Central memory CD8-positive, alpha-beta T cell (primary cell): ENCODE measurements at regions not wholly inside any gene's neighbourhood (a gene's known extent, or its start where the extent isn't known, plus 50 kb on each side); places are given as distances from the start of the nearest gene placed in this dataset.
"Not testable (repeated sequence)": the region's sequence is repeated elsewhere in the genome, so short reads cannot be mapped to it uniquely, and the experiment has no call there.

Source experiments
- ATAC-seq: fragments of 150-1000 bp; cut with Tn5 transposase; replicated peaks from 2 replicates; pipeline ENCODE4 v1.10.0; 2022; ENCODE audit warnings: mild to moderate bottlenecking, moderate FRiP score, moderate number of reproducible peaks; ENCODE audit not compliant: poor library complexity, severe bottlenecking; ENCODE audit errors: extremely low read depth
- DNase-seq, 2 donors: peaks; one replicate each; pipeline ENCODE4 v3.0.0; 2021; ENCODE audit warnings: low spot score in 2 of 2
- H3K27ac Mint-ChIP-seq: one replicate; pipeline ENCODE4 v1.8.0; 2022; ENCODE audit warnings: low read depth, mild to moderate bottlenecking, moderate library complexity, mixed read lengths
- H3K27me3 Mint-ChIP-seq: one replicate; pipeline ENCODE4 v1.8.0; 2022; ENCODE audit warnings: mixed read lengths
- H3K36me3 Mint-ChIP-seq: one replicate; pipeline ENCODE4 v1.8.0; 2022; ENCODE audit warnings: mild to moderate bottlenecking, moderate library complexity, mixed read lengths; ENCODE audit not compliant: insufficient read depth
- H3K4me1 Mint-ChIP-seq: one replicate; pipeline ENCODE4 v1.8.0; 2022; ENCODE audit warnings: mixed read lengths
- H3K4me3 Mint-ChIP-seq: one replicate; pipeline ENCODE4 v1.8.0; 2022; ENCODE audit warnings: mild to moderate bottlenecking, moderate library complexity, mixed read lengths
- H3K9me3 Mint-ChIP-seq: one replicate; pipeline ENCODE4 v1.8.0; 2022; ENCODE audit warnings: mixed read lengths

GRCh38 chr3:139108253-139108969 is 63.7 kb upstream of the PRR23C start:
- Mint-ChIP-seq H3K27ac (no peak overlapping the region), H3K9me3 (no peaks in the 10 kb centered on the region), H3K36me3 (peaks cover 2% of the 10 kb centered on the region), H3K4me3 (no peak overlapping the region), H3K27me3 (peaks cover 24% of the 10 kb centered on the region), H3K4me1 (peaks cover 22% of the 10 kb centered on the region)
- ATAC-seq: no peak
- peak in 1 of 2 donors; percentile 3 for DNase-seq

GRCh38 chr3:139109271-139109670 is 64.6 kb upstream of the PRR23C start:
- DNase-seq: peak in 1 of 2 donors; percentile 5
- H3K36me3 Mint-ChIP-seq: peaks cover 2% of the 10 kb centered on the region

GRCh38 chr3:139110072-139110830 is 65.6 kb upstream of the PRR23C start:
- Mint-ChIP-seq H3K4me1 (peaks cover 22% of the 10 kb centered on the region), H3K9me3 (no peaks in the 10 kb centered on the region), H3K27ac (no peak overlapping the region), H3K4me3 (no peak overlapping the region), H3K36me3 (peaks cover 2% of the 10 kb centered on the region), H3K27me3 (peaks cover 24% of the 10 kb centered on the region)
- DNase-seq (no peak), ATAC-seq (no peak)

More at GRCh38 chr3:139109271-139109670, 64.6 kb upstream of the PRR23C start:
- no peak for ATAC-seq
- Mint-ChIP-seq H3K4me3 (no peak overlapping the region), H3K27ac (no peak overlapping the region), H3K27me3 (peaks cover 24% of the 10 kb centered on the region), H3K4me1 (peaks cover 22% of the 10 kb centered on the region), H3K9me3 (no peaks in the 10 kb centered on the region)

- ATAC-seq, DNase-seq, H3K36me3 Mint-ChIP-seq, H3K9me3 Mint-ChIP-seq, H3K27ac Mint-ChIP-seq, H3K4me3 Mint-ChIP-seq: not testable (repeated sequence)
- Mint-ChIP-seq H3K4me1 (peaks cover 22% of the 10 kb centered on the region), H3K27me3 (peaks cover 17% of the 10 kb centered on the region)
These were observed 66.2 kb upstream of the PRR23C start for GRCh38 chr3:139110929-139111328.

GRCh38 chr3:139111392-139112229 is 66.9 kb upstream of the PRR23C start:
- peak; percentile 45 for ATAC-seq
- Mint-ChIP-seq H3K4me1 (peaks cover 22% of the 10 kb centered on the region), H3K9me3 (no peaks in the 10 kb centered on the region), H3K36me3 (peaks cover 2% of the 10 kb centered on the region), H3K4me3 (no peak overlapping the region), H3K27me3 (peaks cover 12% of the 10 kb centered on the region), H3K27ac (no peak overlapping the region)
- DNase-seq: no peak

GRCh38 chr3:139112230-139112558 is 67.5 kb upstream of the PRR23C start:
- DNase-seq (no peak), ATAC-seq (no peak)
- Mint-ChIP-seq H3K27ac (no peak overlapping the region), H3K27me3 (peaks cover 6% of the 10 kb centered on the region), H3K9me3 (no peaks in the 10 kb centered on the region), H3K4me1 (peaks cover 22% of the 10 kb centered on the region), H3K4me3 (no peak overlapping the region), H3K36me3 (peaks cover 2% of the 10 kb centered on the region)

- Mint-ChIP-seq H3K36me3 (peaks cover 2% of the 10 kb centered on the region), H3K27ac (no peak overlapping the region), H3K4me3 (no peak overlapping the region), H3K9me3 (no peaks in the 10 kb centered on the region), H3K27me3 (no peaks in the 10 kb centered on the region), H3K4me1 (peaks cover 22% of the 10 kb centered on the region)
- no peak for ATAC-seq
- DNase-seq: no peak
These were observed 68.7 kb upstream of the PRR23C start for GRCh38 chr3:139113231-139113992.

GRCh38 chr3:139113993-139114375 is 69.3 kb upstream of the PRR23C start:
- H3K27ac Mint-ChIP-seq: no peak overlapping the region
- no peaks in the 10 kb centered on the region for H3K9me3 Mint-ChIP-seq
- no peak for ATAC-seq
- DNase-seq: no peak
- peaks cover 2% of the 10 kb centered on the region for H3K36me3 Mint-ChIP-seq
- H3K4me3 Mint-ChIP-seq: no peak overlapping the region
- no peaks in the 10 kb centered on the region for H3K27me3 Mint-ChIP-seq
- peaks cover 22% of the 10 kb centered on the region for H3K4me1 Mint-ChIP-seq

- H3K4me1 Mint-ChIP-seq, H3K4me3 Mint-ChIP-seq, DNase-seq, H3K27ac Mint-ChIP-seq, ATAC-seq, H3K36me3 Mint-ChIP-seq, H3K9me3 Mint-ChIP-seq, H3K27me3 Mint-ChIP-seq: not testable (repeated sequence)
These were observed 71.9 kb upstream of the PRR23C start for GRCh38 chr3:139116631-139117030.

GRCh38 chr3:139117136-139117675 is 72.5 kb upstream of the PRR23C start:
- Mint-ChIP-seq H3K4me1 (peaks cover under 1% of the 10 kb centered on the region), H3K9me3 (no peaks in the 10 kb centered on the region), H3K27ac (no peak overlapping the region), H3K27me3 (no peaks in the 10 kb centered on the region), H3K4me3 (no peak overlapping the region), H3K36me3 (no peaks in the 10 kb centered on the region)
- no peak for DNase-seq
- ATAC-seq: peak; percentile 21

GRCh38 chr3:139117883-139118760 is 73.4 kb upstream of the PRR23C start:
- ATAC-seq (no peak), DNase-seq (no peak)
- no peak overlapping the region for H3K27ac Mint-ChIP-seq
- no peak overlapping the region for H3K4me3 Mint-ChIP-seq
- H3K9me3 Mint-ChIP-seq: no peaks in the 10 kb centered on the region
- no peaks in the 10 kb centered on the region for H3K36me3 Mint-ChIP-seq
- H3K4me1 Mint-ChIP-seq: no peaks in the 10 kb centered on the region
- H3K27me3 Mint-ChIP-seq: no peaks in the 10 kb centered on the region
